VCaP (cell line): ENCODE measurements at regions not wholly inside any gene's neighbourhood (a gene's known extent, or its start where the extent isn't known, plus 50 kb on each side); places are given as distances from the start of the nearest gene placed in this dataset.

Experiments
- H3K27ac ChIP-seq: fragments of 450-650 bp; 2 replicates; pipeline ENCODE4 v1.5.1; 2017
- CTCF ChIP-seq: fragments of 450-650 bp; conservative IDR thresholded peaks from 2 replicates; pipeline ENCODE4 v1.5.1; 2017; ENCODE audit warnings: mild to moderate bottlenecking, moderate library complexity

GRCh38 chr17:64777415-64778239 is 115.5 kb upstream of the SMURF2 start:
- no peak for TF ChIP-seq CTCF
- H3K27ac ChIP-seq: peak overlapping the region; percentile 11; the same call in 1 of the 2 replicates

- H3K27ac ChIP-seq: peak overlapping the region; percentile 11; the same call in 1 of the 2 replicates
- TF ChIP-seq CTCF: peak; percentile 91
These were observed 114.8 kb upstream of the SMURF2 start for GRCh38 chr17:64776720-64777414.

GRCh38 chr17:64775701-64776570 is 113.8 kb upstream of the SMURF2 start:
- TF ChIP-seq CTCF: no peak
- 0 out of 2 replicates have a peak overlapping the region, but pooled peaks have one; percentile 11 for H3K27ac ChIP-seq

DNA sequence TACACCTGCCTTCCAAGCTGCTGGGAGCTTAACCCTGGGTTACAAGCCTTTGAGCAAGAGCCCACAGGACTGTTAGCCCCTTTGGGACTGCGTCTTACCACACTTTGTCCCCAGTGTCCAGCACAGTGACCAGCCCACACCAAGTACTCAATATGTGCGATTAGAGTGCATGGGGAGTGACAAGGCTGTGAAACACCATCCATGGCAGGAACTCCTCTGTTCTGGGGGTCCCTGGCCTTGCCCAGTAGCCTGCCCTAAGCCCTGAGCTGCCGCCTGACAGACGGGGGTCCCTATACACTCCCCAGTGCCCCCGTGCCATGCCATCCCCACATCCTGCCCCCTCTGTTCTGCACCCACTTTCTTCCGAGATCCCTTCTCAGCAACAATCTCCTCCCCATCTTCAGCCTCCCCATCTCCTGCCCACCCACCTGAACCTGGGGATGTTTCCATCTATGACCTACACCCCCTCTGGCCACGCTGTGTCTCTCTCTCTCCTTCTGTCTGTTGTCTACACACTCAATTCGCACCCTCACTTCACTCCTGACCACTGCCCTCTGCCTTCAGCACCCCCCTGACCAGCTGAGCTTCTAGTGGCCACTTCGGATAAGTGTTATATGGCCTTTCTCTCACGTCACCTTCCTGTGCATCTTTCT is 112.9 kb upstream of the SMURF2 start:
- TF ChIP-seq CTCF: no peak
- H3K27ac ChIP-seq: no peak overlapping the region

DNA sequence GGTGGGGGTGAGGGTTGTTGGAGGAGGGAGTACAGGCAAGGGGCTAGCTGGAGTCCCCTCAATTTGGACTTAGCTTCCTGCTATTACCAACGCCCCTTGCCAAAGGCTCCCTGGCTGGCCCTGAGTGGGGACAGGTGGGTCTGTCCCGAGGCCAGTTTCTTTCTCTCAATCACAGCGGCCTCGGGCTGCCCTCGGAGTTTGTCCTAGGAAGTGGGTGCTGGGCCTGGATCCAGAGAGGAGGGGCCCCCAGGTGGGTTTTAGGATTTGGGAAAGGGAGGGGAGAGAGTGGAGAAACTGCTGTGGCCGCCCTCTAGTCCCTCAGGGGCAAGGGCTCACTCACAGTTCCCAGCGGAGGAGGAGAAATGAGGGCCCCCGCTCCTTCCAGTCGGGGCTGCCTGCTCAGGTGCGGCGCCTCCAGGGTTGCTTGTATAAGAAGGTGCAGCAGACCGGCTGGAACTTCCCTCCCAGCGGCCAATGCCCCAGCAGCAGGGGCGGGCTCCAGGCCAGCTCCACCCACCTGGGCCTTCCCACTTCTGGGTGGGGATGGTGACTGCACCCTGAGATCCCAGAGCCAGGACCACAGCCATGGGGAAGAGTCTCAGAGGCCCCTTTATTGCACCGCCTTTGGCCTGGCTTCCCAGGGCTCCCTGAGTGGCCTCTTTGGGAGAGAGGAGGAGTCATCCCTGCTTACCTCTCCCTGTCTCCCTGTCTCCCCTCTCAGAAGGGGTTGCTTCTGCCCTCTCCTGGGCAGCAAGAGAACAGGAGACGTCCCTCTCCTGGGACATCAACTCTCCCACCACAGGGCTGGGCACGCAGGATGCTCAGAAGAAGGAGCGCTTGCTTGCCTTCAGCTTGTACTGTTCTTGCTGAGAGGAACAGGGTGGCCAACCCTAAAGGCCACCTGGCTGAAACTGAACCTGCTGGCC is 112.0 kb upstream of the SMURF2 start:
- H3K27ac ChIP-seq: no peak overlapping the region
- TF ChIP-seq CTCF: peak; percentile 29

DNA sequence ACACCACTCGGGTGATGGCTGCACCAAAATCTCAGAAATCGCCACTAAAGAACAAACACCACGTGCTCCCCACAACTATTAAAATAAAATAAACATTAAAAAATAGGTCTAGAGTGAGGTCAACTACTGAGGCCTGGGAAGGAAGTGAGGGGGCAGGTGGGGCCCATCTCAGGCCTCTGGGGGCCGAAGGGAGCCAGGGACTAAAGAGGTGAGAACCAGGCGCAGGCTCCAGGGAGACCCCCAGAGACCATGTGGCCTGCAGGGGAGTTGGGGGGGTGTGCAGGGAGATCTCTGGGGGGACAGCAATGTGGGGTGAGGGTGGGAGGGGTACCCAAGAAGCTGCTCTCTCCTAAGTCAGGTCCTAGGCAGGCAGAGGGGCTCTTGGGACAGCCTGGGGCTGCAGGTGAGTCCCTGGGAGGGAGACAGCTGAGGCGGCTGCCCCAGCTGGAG is 111.3 kb upstream of the SMURF2 start:
- TF ChIP-seq CTCF: no peak
- H3K27ac ChIP-seq: no peak overlapping the region
